ENCODE measurements at regions not wholly inside any gene's neighbourhood (a gene's known extent, or its start where the extent isn't known, plus 50 kb on each side); places are given as distances from the start of the nearest gene placed in this dataset. TPM values are rescaled to one million over a fixed set of nuclear protein-coding genes. Genes with fewer than 3 reads are reported as not detected.

DNA sequence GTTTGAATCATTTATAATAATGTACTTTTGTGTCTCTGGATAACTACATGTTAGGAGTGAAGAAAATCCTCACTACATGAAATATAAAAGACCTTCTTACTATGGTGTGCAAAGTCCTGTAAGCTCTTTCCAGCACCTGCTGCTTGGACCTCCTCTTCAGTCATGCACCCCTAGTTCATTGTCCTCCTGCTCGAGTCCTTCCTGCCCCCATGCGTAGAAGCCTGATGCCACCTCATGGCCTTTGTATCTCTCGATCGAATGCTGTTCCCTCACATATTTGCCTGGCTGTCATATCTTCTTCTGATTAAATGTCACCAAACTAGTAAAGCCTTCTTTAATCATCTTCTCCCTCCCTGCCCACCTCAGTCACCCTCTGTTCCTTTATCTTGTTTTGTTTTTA, 49.9 kb upstream of the SUCLG2 start:
- H4K20me1 ChIP-seq (ENCODE audit: insufficient read depth, low read length), result no peaks in the 10 kb centered on the region
- no peaks in the 10 kb centered on the region for H3K79me2 ChIP-seq (ENCODE audit: insufficient read depth, low read depth, low read length)
- POLR2A ChIA-PET, result interaction anchor here (0.5 to 1.3 kb wide), 3 partner anchors 9 to 161 kb away, joined by 3 to 4 read pairs (median 4); no protein-coding TSS in a partner anchor
- H3K36me3 ChIP-seq (ENCODE audit: insufficient read depth, low read length), result no peaks in the 10 kb centered on the region
- TF ChIP-seq, protein P1, sequence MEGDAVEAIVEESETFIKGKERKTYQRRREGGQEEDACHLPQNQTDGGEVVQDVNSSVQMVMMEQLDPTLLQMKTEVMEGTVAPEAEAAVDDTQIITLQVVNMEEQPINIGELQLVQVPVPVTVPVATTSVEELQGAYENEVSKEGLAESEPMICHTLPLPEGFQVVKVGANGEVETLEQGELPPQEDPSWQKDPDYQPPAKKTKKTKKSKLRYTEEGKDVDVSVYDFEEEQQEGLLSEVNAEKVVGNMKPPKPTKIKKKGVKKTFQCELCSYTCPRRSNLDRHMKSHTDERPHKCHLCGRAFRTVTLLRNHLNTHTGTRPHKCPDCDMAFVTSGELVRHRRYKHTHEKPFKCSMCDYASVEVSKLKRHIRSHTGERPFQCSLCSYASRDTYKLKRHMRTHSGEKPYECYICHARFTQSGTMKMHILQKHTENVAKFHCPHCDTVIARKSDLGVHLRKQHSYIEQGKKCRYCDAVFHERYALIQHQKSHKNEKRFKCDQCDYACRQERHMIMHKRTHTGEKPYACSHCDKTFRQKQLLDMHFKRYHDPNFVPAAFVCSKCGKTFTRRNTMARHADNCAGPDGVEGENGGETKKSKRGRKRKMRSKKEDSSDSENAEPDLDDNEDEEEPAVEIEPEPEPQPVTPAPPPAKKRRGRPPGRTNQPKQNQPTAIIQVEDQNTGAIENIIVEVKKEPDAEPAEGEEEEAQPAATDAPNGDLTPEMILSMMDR (conservative IDR thresholded peaks at IDR 0.05; ENCODE audit: low read length), result peak; percentile 70
- TF ChIP-seq EZH2phosphoT487 (IDR thresholded peaks at IDR 0.05; ENCODE audit: borderline replicate concordance, low read depth, low read length), result no peak
- intact Hi-C loops (cut with micrococcal nuclease; ENCODE audit: unreplicated experiment), result loop anchor here (1.0 to 2.0 kb wide), 2 partner anchors 106 to 320 kb away; no protein-coding TSS in a partner anchor
- H2AFZ ChIP-seq (ENCODE audit: low read length), result peak overlapping the region; percentile 43
- no peaks in the 10 kb centered on the region for H3K9me3 ChIP-seq (ENCODE audit: low read length)
- no peak overlapping the region for H3K4me3 ChIP-seq (ENCODE audit: low read depth, low read length, poor library complexity, severe bottlenecking)
- peak overlapping the region; percentile 32; the same call in 1 of the 2 replicates for H3K4me2 ChIP-seq (ENCODE audit: low read length)
- CTCF ChIA-PET (ENCODE audit: unreplicated experiment), result no interaction called here
- no TSS peak for BruUV-seq (replicated peaks)
- DNase-seq (ENCODE audit: low spot score), result peak; percentile 66
- no peak overlapping the region for H3K27ac ChIP-seq (ENCODE audit: low read depth, low read length, poor library complexity, severe bottlenecking)
- H3K9me2 ChIP-seq (ENCODE audit: insufficient read depth, low read length), result no peaks in the 10 kb centered on the region
- peaks cover 19% of the 10 kb centered on the region for H3K4me1 ChIP-seq (ENCODE audit: insufficient read depth, low read length, poor library complexity, severe bottlenecking)

Small RNA genes in the stretch of these regions (small RNA-seq; reads per million reads assigned to genes)
- not detected for gene AC107626.1
